ENCODE measurements at regions not wholly inside any gene's neighbourhood (a gene's known extent, or its start where the extent isn't known, plus 50 kb on each side); places are given as distances from the start of the nearest gene placed in this dataset.

DNA sequence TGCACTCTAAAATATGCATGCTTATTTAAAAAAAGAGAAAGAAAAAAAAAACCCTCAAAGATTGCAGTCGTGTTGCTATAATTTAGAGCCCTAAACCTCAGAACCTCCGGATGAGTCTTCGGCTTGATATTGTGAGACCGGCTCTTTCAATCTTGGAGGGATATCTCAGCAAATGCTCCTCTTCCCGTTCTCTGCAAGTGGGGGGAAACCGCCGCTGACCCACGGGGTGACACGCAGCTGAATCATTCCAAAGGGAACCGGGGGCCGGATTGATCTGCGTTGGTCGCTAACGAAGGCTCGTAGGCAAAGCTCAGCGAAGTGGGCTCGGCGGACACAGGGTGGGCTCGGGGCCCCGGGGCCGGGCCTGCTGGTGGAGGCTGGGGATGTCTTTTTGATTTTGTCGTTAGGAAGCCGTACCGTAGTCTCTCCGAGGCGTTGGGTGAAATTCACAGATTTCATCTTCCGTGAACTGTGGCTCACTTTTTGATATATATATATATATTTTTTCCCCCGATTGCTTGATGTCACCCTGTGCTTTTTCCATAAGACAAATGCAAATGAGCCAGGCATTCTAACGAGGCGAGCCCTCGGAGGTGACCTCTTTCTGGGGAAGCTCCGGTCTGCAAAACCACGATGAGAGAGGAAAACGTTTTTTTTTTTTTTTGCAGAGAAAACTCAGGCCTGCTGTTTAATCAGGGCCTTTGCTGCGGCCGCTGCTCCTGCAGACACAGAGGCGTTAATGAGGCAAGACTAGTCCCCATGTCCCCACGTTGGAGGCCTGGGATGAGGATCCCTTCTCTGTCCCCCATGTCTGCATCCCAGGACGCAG, 110.7 kb upstream of the PPP2R3B start:
- no peak overlapping the region for H4K91ac ChIP-seq (replicated peaks; ENCODE audit: insufficient read length, low read length)
- no peak for DNase-seq (ENCODE audit: low read depth in 1 of 2, low spot score in 2 of 2)
- FAIRE-seq: no peak
- H3K14ac ChIP-seq (ENCODE audit: insufficient read length): no peak overlapping the region
- H3K79me2 ChIP-seq (ENCODE audit: control insufficient read depth in 1 of 2, insufficient read depth in 2 of 2, low read length in 2 of 2): peaks cover 0 to 1% of the 10 kb centered on the region in 2 experiments; a peak in 1 of 4 replicates
- H2BK15ac ChIP-seq (ENCODE audit: low read length): no peak overlapping the region
- CTCF ChIA-PET (ENCODE audit: partially characterized antibody): no interaction called here
- H3K18ac ChIP-seq (ENCODE audit: extremely low read depth, low read length): peak overlapping the region; percentile 48; the same call in 1 of the 2 replicates
- no peak overlapping the region for H3K23ac ChIP-seq (ENCODE audit: insufficient read length)
- no peak for TF ChIP-seq POLR2AphosphoS5 (IDR thresholded peaks at IDR 0.05; ENCODE audit: low read depth, low read length)
- no peak for TF ChIP-seq RBBP5 (IDR thresholded peaks at IDR 0.05; ENCODE audit: borderline replicate concordance, low read depth, low read length)
- TF ChIP-seq JUND (IDR thresholded peaks at IDR 0.05; ENCODE audit: low read length): no peak
- TF ChIP-seq RXRA (IDR thresholded peaks at IDR 0.05; ENCODE audit: insufficient read depth, low read depth, low read length): no peak
- TF ChIP-seq CEBPB (IDR thresholded peaks at IDR 0.05; ENCODE audit: low read depth, low read length): no peak
- TF ChIP-seq FOSL1 (IDR thresholded peaks at IDR 0.05; ENCODE audit: insufficient read depth, low read depth, low read length): no peak
- no peak for TF ChIP-seq SUZ12 (IDR thresholded peaks at IDR 0.05; ENCODE audit: low read length)
- TF ChIP-seq GTF2F1 (IDR thresholded peaks at IDR 0.05; ENCODE audit: borderline replicate concordance, low read depth, low read length): no peak
- POLR2A ChIA-PET (ENCODE audit: partially characterized antibody): no interaction called here
- H3K56ac ChIP-seq (replicated peaks; ENCODE audit: insufficient read length, low read depth, low read length): no peak overlapping the region
- H3K23me2 ChIP-seq (ENCODE audit: low read depth, low read length): peaks cover 15% of the 10 kb centered on the region
- H3K4ac ChIP-seq (replicated peaks; ENCODE audit: insufficient read length, low read depth, low read length): no peak overlapping the region
- 0 out of 2 replicates have a peak overlapping the region, but pooled peaks have one; percentile 3 for H2AFZ ChIP-seq (ENCODE audit: low read length)
- H2BK5ac ChIP-seq (ENCODE audit: low read depth, low read length): peak overlapping the region; percentile 37; the same call in 1 of the 2 replicates
- peaks cover 5 to 28% (median 16%) of the 10 kb centered on the region in 4 experiments; a peak in 6 of 7 replicates for H3K4me1 ChIP-seq (replicated peaks in 1 of 4; ENCODE audit: control insufficient read depth in 3 of 4, insufficient read depth in 4 of 4, low read length in 3 of 4)
- H3K27ac ChIP-seq (ENCODE audit: low read depth, low read length): no peak overlapping the region
- H3K79me1 ChIP-seq (ENCODE audit: low read depth, low read length): peaks cover 3% of the 10 kb centered on the region; the same call in 1 of the 2 replicates
- H2BK12ac ChIP-seq (ENCODE audit: low read depth, low read length): peak overlapping the region; percentile 50; the same call in 1 of the 2 replicates
- WGBS, 2 experiments (ENCODE audit: extremely low coverage in 1 of 2, insufficient coverage in 1 of 2, insufficient read length in 1 of 2, insufficient replicate concordance in 2 of 2, low coverage in 1 of 2, low lambda C conversion rate in 2 of 2, missing lambda C conversion rate in 1 of 2): 76% methylated on average over 39 of the region's 39 CpGs; no CpG with 5 or more reads in 1 of the 2 experiments
- no peak overlapping the region for H2AK5ac ChIP-seq (ENCODE audit: low read depth, low read length)
- H4K8ac ChIP-seq (ENCODE audit: extremely low read depth, insufficient read depth, low read length): no peak overlapping the region
- peak overlapping the region; percentile 61; the same call in 1 of the 2 replicates for H2BK20ac ChIP-seq (ENCODE audit: low read length)
- H3K4me3 ChIP-seq (ENCODE audit: extremely low read depth in 1 of 4, insufficient read depth in 2 of 4, low read depth in 3 of 4, low read length in 4 of 4): no peak overlapping the region
- H4K5ac ChIP-seq (ENCODE audit: insufficient read length, low read depth, low read length): no peak overlapping the region
- H3K9me3 ChIP-seq (ENCODE audit: insufficient read depth in 2 of 2, low read depth in 1 of 2, low read length in 1 of 2): no peaks in the 10 kb centered on the region
- no peak overlapping the region for H3K4me2 ChIP-seq (ENCODE audit: insufficient read depth in 1 of 2, low read depth in 2 of 2, low read length in 2 of 2)
- H3K9ac ChIP-seq (replicated peaks in 1 of 4; ENCODE audit: extremely low read depth in 1 of 4, low read depth in 3 of 4, low read length in 3 of 4): no peak overlapping the region; a peak in 1 of 7 replicates
- H4K20me1 ChIP-seq (replicated peaks in 1 of 2; ENCODE audit: control insufficient read depth in 1 of 2, insufficient read depth in 2 of 2, low read length in 2 of 2): peaks cover 0 to 1% of the 10 kb centered on the region in 2 experiments
- peaks cover 0 to 11% (median 8%) of the 10 kb centered on the region in 4 experiments; a peak in 6 of 7 replicates for H3K27me3 ChIP-seq (replicated peaks in 1 of 4; ENCODE audit: control insufficient read depth in 3 of 4, extremely low read depth in 1 of 4, insufficient read depth in 3 of 4, low read length in 3 of 4)
- H3K36me3 ChIP-seq (ENCODE audit: control insufficient read depth in 2 of 4, insufficient read depth in 4 of 4, low read length in 3 of 4): no peaks in the 10 kb centered on the region; a peak in 1 of 8 replicates
- H2BK120ac ChIP-seq (replicated peaks; ENCODE audit: low read depth, low read length): no peak overlapping the region
